GM12892 (cell line): ENCODE measurements at regions not wholly inside any gene's neighbourhood (a gene's known extent, or its start where the extent isn't known, plus 50 kb on each side); places are given as distances from the start of the nearest gene placed in this dataset.

ENCODE experiments used
- POLR2A ChIP-seq: IDR thresholded peaks from 2 replicates; pipeline ENCODE4 v1.6.1; 2011; ENCODE audit warnings: low read depth, low read length, control low read depth
- POLR2AphosphoS5 ChIP-seq: IDR thresholded peaks from 2 replicates; pipeline ENCODE4 v1.6.1; 2011; ENCODE audit warnings: low read depth, low read length, control low read depth

- no peak for TF ChIP-seq POLR2A
- no peak for TF ChIP-seq POLR2AphosphoS5
Measured at GRCh38 chr2:118613737-118614136, 233.7 kb downstream of the EN1 start.
